H54 (cell line): ENCODE measurements at regions not wholly inside any gene's neighbourhood (a gene's known extent, or its start where the extent isn't known, plus 50 kb on each side); places are given as distances from the start of the nearest gene placed in this dataset.
"Not testable (repeated sequence)": the region's sequence is repeated elsewhere in the genome, so short reads cannot be mapped to it uniquely, and the experiment has no call there.

Experiments
- DNase-seq: peaks from one replicate; pipeline ENCODE4 v3.0.0; 2011; ENCODE audit warnings: low spot score, mixed read lengths; ENCODE audit not compliant: insufficient read length
- FAIRE-seq: peaks from 3 replicates; lab custom pipeline; 2011; peaks lifted over from hg19 to GRCh38; lab: Jason Lieb, UNC
- POLR2A ChIP-seq: IDR thresholded peaks from 2 replicates; pipeline ENCODE4 v1.6.1; 2011; ENCODE audit warnings: low read depth, mild to moderate bottlenecking, low read length

DNA sequence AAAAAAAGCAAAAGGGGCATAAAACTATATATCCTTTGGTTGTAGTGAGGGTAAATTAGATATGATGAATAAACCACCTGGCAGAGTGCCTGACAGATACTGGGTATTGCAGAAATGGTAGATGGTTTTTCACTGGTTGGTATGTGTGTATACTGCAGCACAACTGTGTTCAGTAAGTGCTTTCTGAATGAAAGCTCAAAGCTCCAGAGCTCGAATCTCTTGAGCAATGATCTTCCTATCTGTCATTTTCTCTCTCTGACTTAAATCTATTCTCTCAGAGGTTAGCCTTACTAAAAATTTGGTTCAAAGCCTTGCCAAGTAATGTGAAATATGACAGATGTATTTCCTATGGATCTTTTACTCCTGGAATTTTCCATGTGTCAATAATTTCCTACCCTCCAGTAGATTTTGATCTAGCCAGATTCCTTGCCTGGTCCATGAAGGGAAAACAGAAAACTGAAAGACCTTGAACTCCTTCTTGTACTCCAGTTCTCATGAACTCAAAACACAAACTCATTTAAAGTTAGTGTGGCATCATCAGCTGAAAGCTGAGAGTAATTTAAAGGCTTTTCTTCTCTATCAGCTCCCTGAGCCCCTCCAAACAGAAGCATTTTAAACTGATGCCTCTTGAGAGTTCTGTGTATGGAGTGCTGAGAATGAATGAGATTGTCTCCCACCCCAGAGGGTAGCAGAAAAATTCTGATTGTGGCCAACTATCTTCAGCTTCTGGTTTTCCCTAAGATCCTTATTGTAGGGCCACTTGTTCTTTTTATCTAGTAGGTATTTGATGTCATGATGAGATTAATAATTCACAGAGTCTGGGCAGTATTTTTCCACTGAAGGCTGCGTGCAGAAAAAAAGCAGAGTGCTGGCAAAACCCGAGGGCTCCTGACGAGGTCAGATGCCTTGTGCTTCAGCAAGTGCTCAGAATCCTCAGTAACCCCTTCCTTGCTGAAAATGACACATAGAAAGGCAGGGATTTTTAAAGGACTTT, 363.4 kb upstream of the BOD1L1 start:
- no peak for FAIRE-seq
- no peak for DNase-seq
- TF ChIP-seq POLR2A = no peak

DNA sequence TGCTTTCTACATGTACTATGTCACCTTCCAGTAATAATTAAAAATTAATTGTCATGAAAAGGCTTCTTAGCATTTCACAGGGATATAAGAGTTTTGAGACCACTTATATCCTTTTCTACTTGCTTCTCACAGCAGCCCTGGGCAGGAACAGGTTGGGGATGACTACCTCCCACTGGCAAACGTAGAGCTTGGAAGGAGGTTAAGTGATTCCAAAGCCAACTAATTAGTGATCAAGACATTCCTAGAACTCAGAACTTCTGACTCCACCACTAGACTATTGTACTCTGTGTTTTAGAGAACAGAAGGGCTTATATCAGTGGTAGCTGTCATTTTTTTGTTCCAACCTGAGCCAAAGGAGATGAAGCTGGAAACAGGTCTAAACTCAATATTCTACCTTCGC, 364.5 kb upstream of the BOD1L1 start:
- no peak for FAIRE-seq
- no peak for TF ChIP-seq POLR2A

DNA sequence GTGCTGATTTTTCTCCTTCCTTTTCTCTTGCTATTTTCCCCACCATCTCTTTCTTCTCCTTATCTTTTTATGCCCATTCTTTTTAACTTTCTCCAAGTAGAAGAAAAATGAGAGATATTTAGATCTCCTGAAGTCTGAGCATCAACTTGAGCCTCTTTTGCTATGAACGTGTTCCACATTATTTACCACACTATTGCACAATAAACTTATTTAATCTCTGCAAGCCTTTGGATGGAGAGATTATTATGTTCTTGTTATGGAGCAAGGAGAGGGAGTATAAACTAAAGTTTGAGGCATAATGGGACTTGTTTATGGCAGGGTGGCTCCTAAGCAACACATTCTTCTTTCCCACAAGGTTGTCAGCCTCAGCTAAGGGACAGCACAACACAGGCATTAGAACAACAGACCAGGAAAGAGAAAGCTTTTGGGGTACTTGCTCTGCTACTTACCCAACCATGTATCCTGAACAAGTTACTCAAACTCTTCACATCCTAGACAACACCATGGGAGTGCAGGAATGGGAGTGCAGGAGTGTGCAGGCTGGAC, 365.5 kb upstream of the BOD1L1 start:
- DNase-seq (no peak), FAIRE-seq (no peak)
- TF ChIP-seq POLR2A = no peak

More for the DNA sequence above, 364.5 kb upstream of the BOD1L1 start:
- no peak for DNase-seq

DNA sequence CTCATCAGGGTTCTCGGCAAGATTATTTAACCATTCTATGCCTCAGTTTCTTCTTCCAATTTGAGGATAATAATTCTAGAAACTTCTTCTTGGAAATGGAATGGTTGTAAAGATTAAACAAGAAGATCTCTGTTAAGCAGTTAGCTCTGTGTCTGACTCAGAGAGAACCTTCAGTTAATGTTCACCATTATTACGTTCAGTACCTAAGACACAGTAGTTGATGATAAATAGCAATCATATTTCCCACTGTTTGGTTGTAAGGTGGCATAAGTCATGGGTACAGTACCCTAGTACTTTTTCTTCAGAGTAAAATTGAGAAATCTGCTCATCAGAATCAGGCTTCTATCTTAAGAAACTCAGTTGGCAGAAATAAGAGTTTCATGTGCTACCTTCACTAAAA, 366.5 kb upstream of the BOD1L1 start:
- DNase-seq = no peak
- no peak for FAIRE-seq
- TF ChIP-seq POLR2A = no peak

DNA sequence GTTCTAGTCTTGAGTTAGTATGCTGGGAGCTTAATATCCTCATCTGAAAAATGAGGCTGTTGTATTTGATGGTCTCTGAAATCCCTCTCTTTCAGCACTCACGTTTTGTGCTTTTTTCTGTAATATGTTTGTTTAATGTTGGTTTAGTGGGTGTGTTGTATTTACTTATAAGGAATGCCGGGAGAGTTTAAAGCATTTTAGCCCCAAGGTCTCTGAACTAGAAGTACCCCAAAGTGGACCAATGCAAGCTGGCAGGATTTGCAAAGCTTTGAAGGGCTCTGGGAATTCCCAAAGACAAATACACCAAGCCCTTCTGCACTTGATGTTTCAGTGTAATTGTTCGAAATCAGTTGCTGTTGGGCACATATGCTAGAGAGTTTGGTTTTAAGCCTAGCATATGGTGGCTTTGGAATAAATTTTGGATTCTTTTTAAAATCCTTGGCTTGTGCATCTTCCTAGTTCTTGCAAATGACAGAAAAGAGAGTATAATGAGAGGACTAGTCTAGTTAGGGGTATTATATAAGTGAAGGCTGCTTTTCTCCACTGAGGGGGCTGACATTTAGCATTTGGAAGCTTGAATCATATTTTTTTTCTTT, 371.4 kb upstream of the BOD1L1 start:
- DNase-seq (no peak), FAIRE-seq (no peak)
- TF ChIP-seq POLR2A = no peak

DNA sequence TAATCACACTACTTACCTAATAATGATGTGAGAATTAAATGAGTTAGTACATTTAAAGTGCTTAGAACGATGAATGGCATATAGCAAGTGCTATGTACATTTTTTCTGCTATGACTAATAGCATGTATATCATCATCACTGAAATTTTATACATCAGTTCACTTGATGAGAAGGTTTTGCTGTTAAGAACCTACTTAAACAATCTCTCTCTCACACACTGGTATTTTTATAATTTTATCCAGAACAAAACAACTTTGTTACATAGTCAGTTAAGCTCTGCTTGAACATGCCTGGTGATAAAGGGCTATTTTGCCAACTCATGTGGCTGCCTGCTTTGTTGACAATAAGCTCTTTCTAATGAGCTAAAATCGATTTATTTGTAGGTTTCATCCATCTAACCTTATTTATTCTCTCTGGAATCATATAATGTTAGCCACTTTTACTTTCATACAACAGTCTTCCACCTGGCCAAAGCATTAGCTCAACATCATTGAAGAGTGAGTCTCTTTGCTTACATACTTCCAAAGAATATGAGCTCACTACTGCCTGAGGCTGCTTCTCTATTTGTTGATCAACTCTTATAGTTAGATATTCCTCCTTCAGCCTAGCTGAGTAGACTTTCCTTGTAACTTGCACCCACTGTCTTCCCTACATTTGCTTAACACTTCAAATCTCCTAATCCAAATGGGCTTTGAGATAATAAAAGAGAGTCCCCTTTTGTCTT, 372.7 kb upstream of the BOD1L1 start:
- TF ChIP-seq POLR2A = no peak
- FAIRE-seq (no peak), DNase-seq (no peak)

DNA sequence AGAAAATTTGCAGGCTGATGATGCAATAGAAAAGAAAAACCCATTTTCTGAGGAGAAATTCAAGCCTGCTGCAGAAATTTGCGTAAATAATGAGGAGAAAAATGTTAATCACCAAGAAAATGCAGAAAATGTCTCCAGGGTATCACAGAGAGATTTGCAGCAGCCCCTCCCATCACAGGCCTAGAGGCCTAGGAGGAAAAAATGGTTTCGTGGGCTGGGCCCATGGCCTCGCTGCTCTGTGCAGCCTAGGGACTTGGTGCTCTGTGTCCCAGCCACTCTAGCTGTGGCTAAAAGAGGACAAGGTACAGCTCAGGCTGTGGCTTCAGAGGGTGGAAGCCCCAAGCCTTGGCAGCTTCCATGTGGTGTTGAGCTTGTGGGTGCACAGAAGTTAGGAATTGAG, 374.8 kb upstream of the BOD1L1 start:
- not testable (repeated sequence) for DNase-seq, FAIRE-seq

DNA sequence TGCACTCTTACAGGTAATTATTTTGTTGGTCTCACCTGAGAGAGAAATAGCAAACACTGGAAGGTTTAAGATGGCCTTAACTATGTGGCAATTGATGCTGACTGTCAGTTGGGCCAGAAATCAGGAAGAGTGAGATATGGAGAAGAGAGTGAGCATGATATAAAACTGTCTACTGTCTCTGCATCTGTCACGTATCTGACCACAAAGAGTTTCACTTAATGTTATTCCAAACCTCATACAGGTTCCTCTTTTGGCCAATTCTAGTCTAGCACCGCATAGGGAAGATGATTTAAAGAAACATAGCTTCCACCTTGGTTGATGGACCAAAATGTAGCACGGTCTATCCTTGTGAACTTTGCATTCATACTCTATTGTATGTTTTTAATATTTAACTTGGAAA, 381.0 kb upstream of the BOD1L1 start:
- DNase-seq (no peak), FAIRE-seq (no peak)
- TF ChIP-seq POLR2A = no peak

DNA sequence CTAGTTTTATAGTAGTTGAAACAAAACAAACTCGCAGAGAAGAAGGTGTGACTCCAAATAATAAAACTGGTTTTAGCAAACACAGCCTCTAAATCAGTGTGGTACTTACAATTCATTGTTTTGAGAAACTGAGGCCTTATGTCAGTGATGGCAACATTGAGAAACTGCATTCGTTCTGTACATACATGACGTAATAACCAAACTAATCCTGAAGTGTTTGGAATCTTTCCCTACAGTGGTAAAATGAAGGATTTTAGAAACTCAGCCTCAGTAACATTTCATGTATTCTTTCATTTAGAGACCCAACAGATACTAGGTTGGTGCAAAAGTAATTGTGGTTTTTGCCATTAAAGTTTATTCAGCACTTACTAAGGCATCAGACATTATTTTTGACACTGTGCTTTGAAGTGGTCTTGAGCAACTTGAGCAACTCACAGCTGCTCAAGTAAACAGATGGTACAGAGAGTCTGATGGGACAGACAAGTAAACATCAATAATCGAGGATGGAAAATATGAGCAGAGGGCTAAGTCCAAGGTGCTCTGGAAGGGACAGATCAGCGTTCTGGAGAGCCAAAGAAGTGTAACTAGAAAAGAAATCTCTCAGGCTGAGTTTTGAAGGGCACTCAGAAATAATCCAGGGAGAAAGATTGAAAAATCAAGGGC, 390.8 kb upstream of the BOD1L1 start:
- no peak for FAIRE-seq
- no peak for TF ChIP-seq POLR2A
- no peak for DNase-seq

DNA sequence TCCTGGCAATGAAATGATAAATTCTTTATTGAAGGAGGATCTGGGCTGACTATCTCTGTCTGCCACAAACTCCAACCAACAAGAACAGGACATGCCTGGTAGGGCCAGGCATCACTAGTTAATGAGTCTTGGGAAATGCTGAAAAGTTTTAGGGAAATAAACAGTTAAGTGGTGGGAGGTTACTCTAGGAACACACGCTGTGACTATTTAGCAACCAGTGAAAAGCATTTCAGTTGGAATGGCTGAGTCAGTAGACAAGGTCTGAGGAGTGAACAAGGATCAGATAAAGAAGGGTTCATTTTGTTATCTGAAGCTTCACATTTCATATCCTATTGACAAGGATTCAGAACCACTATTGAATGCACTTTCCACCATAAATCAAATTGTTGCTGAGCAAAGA, 394.9 kb upstream of the BOD1L1 start:
- no peak for FAIRE-seq
- no peak for TF ChIP-seq POLR2A
- no peak for DNase-seq

DNA sequence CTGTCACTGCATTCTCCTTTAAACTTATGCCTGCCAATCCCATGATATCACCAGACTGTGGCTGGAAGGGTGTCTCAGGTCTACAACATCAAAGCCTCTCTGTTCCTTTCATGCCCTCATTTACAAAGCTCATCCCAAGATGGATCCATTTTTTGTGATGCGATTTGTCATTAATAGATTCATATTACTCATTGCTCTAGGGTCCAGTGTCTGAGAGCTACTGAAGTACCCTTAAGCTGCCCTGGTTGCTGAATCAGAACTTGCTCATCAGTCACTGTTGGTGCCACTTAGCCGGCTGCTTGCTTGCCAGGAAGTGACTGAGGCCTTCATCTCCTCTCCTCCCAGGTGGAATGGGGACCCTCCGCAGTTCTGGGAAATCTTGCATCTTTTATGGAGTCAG, 395.5 kb upstream of the BOD1L1 start:
- TF ChIP-seq POLR2A = no peak
- no peak for FAIRE-seq
- DNase-seq = peak; percentile 2

DNA sequence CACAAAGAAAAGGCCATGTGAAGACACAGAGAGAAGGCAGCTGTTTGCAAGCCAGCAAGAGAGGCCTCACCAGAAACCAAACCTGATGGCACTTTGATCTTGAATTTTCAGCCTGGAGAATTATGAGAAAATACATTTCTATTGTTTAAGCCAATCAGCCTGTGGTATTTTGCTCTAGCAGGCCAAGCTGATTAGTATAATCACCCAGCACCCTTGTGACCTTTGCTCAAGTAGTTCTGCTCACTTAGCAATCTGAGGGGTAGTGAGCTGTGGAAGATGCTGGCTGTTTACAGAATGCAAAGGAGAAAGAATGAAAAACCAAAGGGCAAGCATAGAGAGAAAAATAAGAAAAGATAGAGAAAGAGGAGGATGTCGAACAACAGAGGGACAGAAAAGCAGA, 396.4 kb upstream of the BOD1L1 start:
- TF ChIP-seq POLR2A = no peak
- no peak for FAIRE-seq
- DNase-seq = no peak

DNA sequence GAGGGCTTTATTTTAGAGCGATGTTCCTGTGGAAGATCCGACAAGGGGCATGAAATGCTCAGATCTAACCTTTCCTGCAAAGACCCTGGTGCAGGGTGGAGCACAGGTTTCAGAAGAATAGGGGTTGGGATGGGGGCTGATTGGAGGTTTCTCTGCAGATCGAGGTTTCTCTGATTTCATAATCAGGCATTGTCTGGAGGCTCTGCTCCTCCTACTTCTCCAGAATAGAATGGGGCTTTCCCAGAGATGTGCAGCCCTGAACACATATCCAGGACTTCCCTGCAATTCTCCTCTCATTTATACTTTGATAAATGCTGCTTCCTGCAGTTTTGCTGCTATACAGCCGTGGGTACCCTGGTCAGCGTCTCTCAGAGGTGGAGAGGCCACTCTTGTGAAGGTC, 397.6 kb upstream of the BOD1L1 start:
- DNase-seq (no peak), FAIRE-seq (no peak)
- no peak for TF ChIP-seq POLR2A

DNA sequence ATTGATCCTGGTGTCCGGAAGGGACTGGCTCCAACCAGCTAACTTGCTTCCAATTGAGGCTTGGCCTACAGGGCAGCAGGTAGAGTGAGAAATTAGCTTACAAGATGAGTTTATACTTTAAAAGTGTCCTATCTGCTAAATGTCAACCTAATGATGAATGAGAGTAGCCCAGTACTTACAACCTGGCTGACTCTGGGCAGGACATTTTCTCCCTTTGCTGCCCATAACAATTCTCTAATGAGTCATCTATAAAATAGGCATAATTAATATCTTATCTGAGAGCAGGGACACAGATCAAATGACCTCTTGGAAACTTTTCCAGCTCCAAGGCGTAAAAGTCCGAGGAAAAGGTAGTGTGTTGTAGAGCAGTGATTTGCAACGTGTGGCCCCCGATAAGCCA, 398.4 kb upstream of the BOD1L1 start:
- DNase-seq (no peak), FAIRE-seq (no peak)
- no peak for TF ChIP-seq POLR2A
